Ectodermal cell (in vitro differentiated cells): ENCODE measurements at regions not wholly inside any gene's neighbourhood (a gene's known extent, or its start where the extent isn't known, plus 50 kb on each side); places are given as distances from the start of the nearest gene placed in this dataset.
"Not testable (repeated sequence)": the region's sequence is repeated elsewhere in the genome, so short reads cannot be mapped to it uniquely, and the experiment has no call there.

Source experiments
- H3K27ac ChIP-seq: 2 replicates; pipeline ENCODE4 v1.7.0; 2013; ENCODE audit warnings: mild to moderate bottlenecking, low read depth, low read length; ENCODE audit not compliant: insufficient read depth, poor library complexity, severe bottlenecking
- H3K27me3 ChIP-seq: 2 replicates; pipeline ENCODE4 v1.7.0; 2013; ENCODE audit warnings: mild to moderate bottlenecking, low read length; ENCODE audit not compliant: insufficient read depth, control insufficient read depth, poor library complexity, severe bottlenecking
- H3K36me3 ChIP-seq: one replicate; pipeline ENCODE4 v1.7.0; 2013; ENCODE audit warnings: low read length; ENCODE audit not compliant: control insufficient read depth, insufficient read depth
- H3K4me1 ChIP-seq: one replicate; pipeline ENCODE4 v1.7.0; 2013; ENCODE audit warnings: low read length; ENCODE audit not compliant: control insufficient read depth, insufficient read depth
- H3K4me3 ChIP-seq: 2 replicates; pipeline ENCODE4 v1.7.0; 2013; ENCODE audit warnings: low read depth, low read length, control low read depth; ENCODE audit not compliant: insufficient read depth
- H3K9me3 ChIP-seq: 2 replicates; pipeline ENCODE4 v1.7.0; 2013; ENCODE audit warnings: mild to moderate bottlenecking, low read length, moderate library complexity; ENCODE audit not compliant: control insufficient read depth
- WGBS, 2 experiments: methylation state at CpG; one replicate each; pipeline ENCODE4 v1.1.7; 2013; ENCODE audit warnings: missing lambda C conversion rate in 2 of 2; 5-methylcytosine and 5-hydroxymethylcytosine counted together

GRCh38 chr20:56748476-56749377 lies 119.6 kb downstream of the TFAP2C start:
- peaks cover 23% of the 10 kb centered on the region for H3K4me1 ChIP-seq
- no peaks in the 10 kb centered on the region for H3K27me3 ChIP-seq
- 67 to 75% methylated on average over 8 of the region's 8 CpGs for WGBS, 2 experiments
- H3K27ac ChIP-seq = no peak overlapping the region
- no peaks in the 10 kb centered on the region for H3K36me3 ChIP-seq
- H3K4me3 ChIP-seq = no peak overlapping the region
- H3K9me3 ChIP-seq = no peaks in the 10 kb centered on the region

GRCh38 chr20:56750430-56750829 lies 121.3 kb downstream of the TFAP2C start:
- Histone ChIP-seq H3K4me3 (no peak overlapping the region), H3K27ac (no peak overlapping the region), H3K9me3 (no peaks in the 10 kb centered on the region), H3K36me3 (no peaks in the 10 kb centered on the region), H3K27me3 (no peaks in the 10 kb centered on the region), H3K4me1 (peaks cover 23% of the 10 kb centered on the region)
- 66 to 76% methylated on average over 17 of the region's 17 CpGs for WGBS, 2 experiments

- Histone ChIP-seq H3K4me1 (peaks cover 23% of the 10 kb centered on the region), H3K4me3 (no peak overlapping the region), H3K27ac (no peak overlapping the region), H3K36me3 (no peaks in the 10 kb centered on the region), H3K27me3 (no peaks in the 10 kb centered on the region), H3K9me3 (no peaks in the 10 kb centered on the region)
- 59% methylated on average over 8 of the region's 8 CpGs for WGBS, 2 experiments
Observed at GRCh38 chr20:56752274-56752673, 123.2 kb downstream of the TFAP2C start.

- WGBS, 2 experiments = 75 to 88% methylated on average over 2 to 3 of the region's 3 CpGs
- no peaks in the 10 kb centered on the region for H3K27me3 ChIP-seq
- H3K27ac ChIP-seq = no peak overlapping the region
- H3K4me1 ChIP-seq = peaks cover 8% of the 10 kb centered on the region
- no peak overlapping the region for H3K4me3 ChIP-seq
- no peaks in the 10 kb centered on the region for H3K9me3 ChIP-seq
- H3K36me3 ChIP-seq = no peaks in the 10 kb centered on the region
Observed at GRCh38 chr20:56755201-56755600, 126.1 kb downstream of the TFAP2C start.

GRCh38 chr20:56756658-56757057 lies 127.6 kb downstream of the TFAP2C start:
- H3K4me3 ChIP-seq, H3K9me3 ChIP-seq, H3K27me3 ChIP-seq, H3K27ac ChIP-seq, H3K4me1 ChIP-seq, H3K36me3 ChIP-seq: not testable (repeated sequence)
- WGBS, 2 experiments = 90 to 94% methylated on average over 5 of the region's 5 CpGs

GRCh38 chr20:56758706-56759105 lies 129.6 kb downstream of the TFAP2C start:
- Histone ChIP-seq H3K4me3 (no peak overlapping the region), H3K27me3 (no peaks in the 10 kb centered on the region), H3K27ac (no peak overlapping the region), H3K4me1 (no peaks in the 10 kb centered on the region), H3K9me3 (no peaks in the 10 kb centered on the region), H3K36me3 (no peaks in the 10 kb centered on the region)
- 90 to 96% methylated on average over 3 of the region's 3 CpGs for WGBS, 2 experiments

- Histone ChIP-seq H3K4me1 (no peaks in the 10 kb centered on the region), H3K4me3 (no peak overlapping the region), H3K27me3 (no peaks in the 10 kb centered on the region), H3K9me3 (no peaks in the 10 kb centered on the region), H3K27ac (no peak overlapping the region), H3K36me3 (no peaks in the 10 kb centered on the region)
- 84 to 88% methylated on average over 8 of the region's 8 CpGs for WGBS, 2 experiments
Observed at GRCh38 chr20:56759741-56760278, 130.7 kb downstream of the TFAP2C start.

- H3K36me3 ChIP-seq = no peaks in the 10 kb centered on the region
- peaks cover 2% of the 10 kb centered on the region for H3K4me1 ChIP-seq
- no peaks in the 10 kb centered on the region for H3K9me3 ChIP-seq
- no peak overlapping the region for H3K27ac ChIP-seq
- H3K4me3 ChIP-seq = no peak overlapping the region
- H3K27me3 ChIP-seq = no peaks in the 10 kb centered on the region
- 83 to 84% methylated on average over 6 of the region's 6 CpGs for WGBS, 2 experiments
Observed at GRCh38 chr20:56760610-56761009, 131.5 kb downstream of the TFAP2C start.

- H3K27ac ChIP-seq = no peak overlapping the region
- 94 to 95% methylated on average over 2 of the region's 2 CpGs for WGBS, 2 experiments
- H3K9me3 ChIP-seq = no peaks in the 10 kb centered on the region
- H3K4me1 ChIP-seq = peaks cover 4% of the 10 kb centered on the region
- no peaks in the 10 kb centered on the region for H3K36me3 ChIP-seq
- no peak overlapping the region for H3K4me3 ChIP-seq
- H3K27me3 ChIP-seq = no peaks in the 10 kb centered on the region
Observed at GRCh38 chr20:56761393-56761792, 132.3 kb downstream of the TFAP2C start.

GRCh38 chr20:56762401-56762800 lies 133.3 kb downstream of the TFAP2C start:
- WGBS, 2 experiments = 94% methylated on average over 4 of the region's 4 CpGs
- H3K27ac ChIP-seq = no peak overlapping the region

More at GRCh38 chr20:56762401-56762800, 133.3 kb downstream of the TFAP2C start:
- no peak overlapping the region for H3K4me3 ChIP-seq
- no peaks in the 10 kb centered on the region for H3K27me3 ChIP-seq
- H3K36me3 ChIP-seq = no peaks in the 10 kb centered on the region
- no peaks in the 10 kb centered on the region for H3K9me3 ChIP-seq
- H3K4me1 ChIP-seq = peaks cover 4% of the 10 kb centered on the region
